GM12878 (cell line): ENCODE measurements at regions not wholly inside any gene's neighbourhood (a gene's known extent, or its start where the extent isn't known, plus 50 kb on each side); places are given as distances from the start of the nearest gene placed in this dataset.

Experiments used
- ATAC-seq: fragments of 200-7000 bp; cut with Tn5 transposase; 3 replicates; pipeline ENCODE4 v1.9.1; 2020; ENCODE audit warnings: mild to moderate bottlenecking, moderate library complexity
- BruUV-seq: library from RNA; stranded (reverse); fragments of 400-500 nt; replicated peaks from 2 replicates; lab custom pipeline; 2021; lab: Mats Ljungman, UMichigan
- CTCF ChIA-PET: fragments of 300-600 bp; sonication (Branson Sonifier 250); formaldehyde crosslinking; extraction: SDS; loops from one replicate; lab custom pipeline; 2021; ENCODE audit warnings: inconsistent platforms; lab: Yijun Ruan, JAX
- POLR2A ChIA-PET: fragments of 350-600 bp; formaldehyde crosslinking; extraction: SDS; loops from one replicate; lab custom pipeline; 2021; ENCODE audit warnings: inconsistent platforms; lab: Charles Lee
- RAD21 ChIA-PET: fragments of 300-600 bp; sonication (Branson Sonifier 250); formaldehyde crosslinking; loops from one replicate; lab custom pipeline; 2023; ENCODE audit warnings: antibody characterized with exemption; ENCODE audit not compliant: unreplicated experiment; lab: Charles Lee
- SMC1A ChIA-PET: fragments of 300-600 bp; sonication (Branson Sonifier 250); formaldehyde crosslinking; loops from one replicate; lab custom pipeline; 2023; ENCODE audit not compliant: unreplicated experiment, uncharacterized antibody; lab: Charles Lee
- DNase-seq: peaks from one replicate; pipeline ENCODE4 v3.0.0-alpha.2; 2011; ENCODE audit warnings: low read depth, low spot score
- FAIRE-seq: peaks from 3 replicates; lab custom pipeline; 2011; peaks lifted over from hg19 to GRCh38; lab: Jason Lieb, UNC
- H2AFZ ChIP-seq: 2 replicates; pipeline ENCODE4 v1.6.0; 2011; ENCODE audit warnings: low read depth, low read length, control low read depth; ENCODE audit not compliant: control insufficient read depth
- H3K27ac ChIP-seq: 2 replicates; pipeline ENCODE4 v1.5.1; 2011; ENCODE audit warnings: control low read depth; ENCODE audit not compliant: control insufficient read depth, insufficient read depth
- H3K27me3 ChIP-seq, 2 experiments: replicated peaks in 1 of 2; 2 replicates each; pipeline versions ENCODE4 v1.6.0 to v1.6.1; 2011; ENCODE audit warnings: low read length in 1 of 2; ENCODE audit not compliant: control insufficient read depth in 2 of 2, insufficient read depth in 2 of 2
- H3K36me3 ChIP-seq, 2 experiments: 2 replicates each; pipeline ENCODE4 v1.5.1; 2011; ENCODE audit warnings: low read length in 1 of 2; ENCODE audit not compliant: control insufficient read depth in 2 of 2, insufficient read depth in 2 of 2
- H3K4me1 ChIP-seq: 2 replicates; pipeline ENCODE4 v1.6.1; 2011; ENCODE audit warnings: mild to moderate bottlenecking, low read length, moderate library complexity, mixed read lengths; ENCODE audit not compliant: control insufficient read depth, insufficient read depth
- H3K4me2 ChIP-seq: 2 replicates; pipeline ENCODE4 v1.6.0; 2011; ENCODE audit warnings: control low read depth; ENCODE audit not compliant: control insufficient read depth, insufficient read depth
- H3K4me3 ChIP-seq: fragments of 200-600 bp; sonication (generic); 2 replicates; pipeline ENCODE4 v1.5.1; 2016
- H3K79me2 ChIP-seq: 2 replicates; pipeline ENCODE4 v1.6.0; 2011; ENCODE audit warnings: low read length; ENCODE audit not compliant: control insufficient read depth, insufficient read depth
- H3K9ac ChIP-seq: 2 replicates; pipeline ENCODE4 v1.8.0; 2011; ENCODE audit warnings: low read length, control low read depth, mixed read lengths; ENCODE audit not compliant: control insufficient read depth, insufficient read depth
- H3K9me3 ChIP-seq: replicated peaks from 3 replicates; pipeline ENCODE4 v1.5.1; 2011; ENCODE audit warnings: mild to moderate bottlenecking, low read length; ENCODE audit not compliant: control insufficient read depth, insufficient read depth
- H4K20me1 ChIP-seq: 2 replicates; pipeline ENCODE4 v1.6.0; 2011; ENCODE audit not compliant: control insufficient read depth, insufficient read depth
- ASH2L ChIP-seq: fragments of 300-600, 200-600 bp; sonication (generic); IDR thresholded peaks from 2 replicates; pipeline ENCODE4 v1.6.1; 2017; ENCODE audit warnings: low read depth, mild to moderate bottlenecking, borderline replicate concordance
- ATF7 ChIP-seq: fragments of 450-650 bp; IDR thresholded peaks from 2 replicates; pipeline ENCODE4 v1.6.1; 2016; ENCODE audit warnings: low read depth, mild to moderate bottlenecking
- SPI1 ChIP-seq: IDR thresholded peaks from 2 replicates; pipeline ENCODE4 v1.6.1; 2011; ENCODE audit warnings: low read depth, mild to moderate bottlenecking, low read length, moderate library complexity, borderline replicate concordance; ENCODE audit not compliant: insufficient read depth
- TCF12 ChIP-seq: IDR thresholded peaks from 2 replicates; pipeline ENCODE4 v1.6.1; 2011; ENCODE audit warnings: low read depth, mild to moderate bottlenecking, low read length
- WGBS: methylation state at CpG from one replicate; pipeline ENCODE4 v1.1.6; 2016; ENCODE audit warnings: low lambda C conversion rate; ENCODE audit not compliant: insufficient replicate concordance, insufficient coverage; ENCODE audit errors: missing lambda C conversion rate; 5-methylcytosine and 5-hydroxymethylcytosine counted together
- in situ Hi-C: fragments of 300-500 bp; cut with MboI; formaldehyde crosslinking; loops from 9 replicates; pipeline ENCODE4 v1.14.3; 2018; ENCODE audit warnings: mixed read lengths
- intact Hi-C: fragments of 100-400 bp; cut with micrococcal nuclease; formaldehyde crosslinking; loops from one replicate; pipeline ENCODE4 v1.14.2; 2022; ENCODE audit not compliant: unreplicated experiment

DNA sequence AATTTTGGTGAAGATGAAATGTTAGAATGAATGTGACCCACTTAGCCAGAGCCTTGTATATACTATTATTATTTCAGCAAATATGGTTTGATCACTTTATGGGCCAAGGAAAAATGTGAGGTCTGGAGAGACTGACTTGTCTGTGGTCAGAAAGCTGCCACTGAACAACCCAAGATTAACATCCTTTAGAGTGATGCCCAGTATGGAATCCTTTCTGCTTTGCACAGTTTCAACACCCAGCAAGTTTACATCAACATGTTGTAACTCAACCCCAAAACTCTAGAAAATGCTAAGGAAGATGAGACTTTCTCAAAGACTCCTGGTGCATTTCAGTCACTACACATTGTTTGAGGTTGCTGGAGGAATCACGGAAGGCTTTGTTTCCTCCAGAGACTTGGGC lies 107.7 kb downstream of the SNX19 start:
- Histone ChIP-seq H3K4me1 (no peaks in the 10 kb centered on the region), H3K4me3 (no peak overlapping the region), H3K27me3 (peaks cover 0 to 3% of the 10 kb centered on the region in 2 experiments; a peak in 2 of 4 replicates), H3K27ac (no peak overlapping the region), H3K79me2 (no peaks in the 10 kb centered on the region), H3K9ac (no peak overlapping the region), H4K20me1 (no peaks in the 10 kb centered on the region), H3K9me3 (no peaks in the 10 kb centered on the region), H3K4me2 (no peak overlapping the region), H2AFZ (no peak overlapping the region), H3K36me3 (no peaks in the 10 kb centered on the region)
- SMC1A ChIA-PET, result no interaction called here
- intact Hi-C loops, result loop anchor here (5.0 kb wide), 1 partner anchor 41 kb away; no protein-coding TSS in a partner anchor
- in situ Hi-C loops, result no loop called here
- CTCF ChIA-PET, result no interaction called here
- WGBS, result 100% methylated on average over 1 of the region's 1 CpG
- ATAC-seq (no peak), FAIRE-seq (no peak), DNase-seq (no peak)
- no peak for TF ChIP-seq SPI1
- RAD21 ChIA-PET, result no interaction called here
- no TSS peak for BruUV-seq
- POLR2A ChIA-PET, result no interaction called here

DNA sequence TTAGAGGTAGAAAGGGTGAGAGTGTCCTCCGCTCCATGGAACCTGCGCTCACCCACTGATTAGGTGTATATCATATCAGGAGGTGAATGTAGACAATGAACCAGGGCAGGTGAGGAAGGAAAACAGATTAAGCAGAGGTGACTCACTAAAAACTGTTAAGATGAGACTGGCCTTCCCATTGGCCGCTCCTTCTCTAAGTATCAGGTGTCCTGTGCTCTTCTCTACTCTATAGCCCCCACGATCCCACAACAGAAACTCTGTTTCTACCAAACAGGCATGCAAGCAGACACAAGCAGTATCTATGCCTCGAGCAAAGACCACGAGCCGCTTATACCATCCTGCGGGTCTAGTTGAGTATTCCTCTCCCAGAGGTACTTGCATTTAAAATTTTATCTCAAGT lies 103.1 kb downstream of the SNX19 start:
- FAIRE-seq, result no peak
- SMC1A ChIA-PET, result no interaction called here

More for the DNA sequence above, 103.1 kb downstream of the SNX19 start:
- CTCF ChIA-PET, result no interaction called here
- POLR2A ChIA-PET, result no interaction called here
- no peak overlapping the region for H3K4me2 ChIP-seq
- no peaks in the 10 kb centered on the region for H3K36me3 ChIP-seq
- no peak overlapping the region for H3K4me3 ChIP-seq
- H3K4me1 ChIP-seq, result no peaks in the 10 kb centered on the region
- H3K79me2 ChIP-seq, result no peaks in the 10 kb centered on the region
- ATAC-seq (no peak), DNase-seq (no peak)
- no peak overlapping the region for H3K9ac ChIP-seq
- RAD21 ChIA-PET, result no interaction called here
- peaks cover 0 to 3% of the 10 kb centered on the region in 2 experiments; a peak in 2 of 4 replicates for H3K27me3 ChIP-seq
- intact Hi-C loops (no loop called here), in situ Hi-C loops (no loop called here)
- 34% methylated on average over 8 of the region's 8 CpGs for WGBS
- no peak overlapping the region for H2AFZ ChIP-seq
- no TSS peak for BruUV-seq
- TF ChIP-seq ASH2L (no peak), ATF7 (no peak), TCF12 (no peak)
- no peaks in the 10 kb centered on the region for H4K20me1 ChIP-seq
- no peak overlapping the region for H3K27ac ChIP-seq
- no peaks in the 10 kb centered on the region for H3K9me3 ChIP-seq
